NCI-H526 (cell line): ENCODE measurements at regions not wholly inside any gene's neighbourhood (a gene's known extent, or its start where the extent isn't known, plus 50 kb on each side); places are given as distances from the start of the nearest gene placed in this dataset.
A peak's percentile ranks its signal among the peaks of the same experiment; 100 is the strongest.

ENCODE experiments used
- DNase-seq, 2 experiments: peaks; one replicate each; lab custom pipeline; 2025; lab: John Stamatoyannopoulos, UW

- no peak for DNase-seq
These were observed 286.3 kb downstream of the CDH26 start for GRCh38 chr20:60244373-60245146.

GRCh38 chr20:60246751-60247150, 288.5 kb downstream of the CDH26 start:
- DNase-seq = no peak

GRCh38 chr20:60249436-60249835, 291.2 kb downstream of the CDH26 start:
- DNase-seq = no peak

- DNase-seq = no peak
These were observed 292.0 kb downstream of the CDH26 start for GRCh38 chr20:60250251-60250650.

GRCh38 chr20:60252866-60253265, 294.6 kb downstream of the CDH26 start:
- no peak for DNase-seq

GRCh38 chr20:60253471-60253870, 295.2 kb downstream of the CDH26 start:
- DNase-seq = no peak

GRCh38 chr20:60254901-60255411, 296.7 kb downstream of the CDH26 start:
- DNase-seq = no peak

GRCh38 chr20:60255415-60255814, 297.2 kb downstream of the CDH26 start:
- DNase-seq = peak; percentile 37 to 79

GRCh38 chr20:60255866-60256265, 297.6 kb downstream of the CDH26 start:
- DNase-seq = no peak

GRCh38 chr20:60256811-60257210, 298.6 kb downstream of the CDH26 start:
- DNase-seq = no peak

- DNase-seq = no peak
These were observed 299.4 kb downstream of the CDH26 start for GRCh38 chr20:60257671-60258070.

GRCh38 chr20:60258255-60258863, 300.1 kb downstream of the CDH26 start:
- DNase-seq = peak in 1 of 2 experiments; percentile 19

GRCh38 chr20:60261333-60261732, 303.1 kb downstream of the CDH26 start:
- DNase-seq = no peak

- DNase-seq = peak; percentile 16 to 73
These were observed 304.9 kb downstream of the CDH26 start for GRCh38 chr20:60262967-60263603.

- DNase-seq = no peak
These were observed 305.8 kb downstream of the CDH26 start for GRCh38 chr20:60263725-60264709.

- DNase-seq = no peak
These were observed 308.1 kb downstream of the CDH26 start for GRCh38 chr20:60266177-60266823.

GRCh38 chr20:60268491-60268890, 310.3 kb downstream of the CDH26 start:
- DNase-seq = no peak

GRCh38 chr20:60269573-60270162, 311.4 kb downstream of the CDH26 start:
- DNase-seq = no peak

- DNase-seq = no peak
These were observed 312.1 kb downstream of the CDH26 start for GRCh38 chr20:60270341-60270740.

- DNase-seq = peak in 1 of 2 experiments; percentile 39
These were observed 313.4 kb downstream of the CDH26 start for GRCh38 chr20:60271597-60271996.

- DNase-seq = no peak
These were observed 314.6 kb downstream of the CDH26 start for GRCh38 chr20:60272790-60273189.
